Nephron progenitor cell (in vitro differentiated cells): ENCODE measurements at regions not wholly inside any gene's neighbourhood (a gene's known extent, or its start where the extent isn't known, plus 50 kb on each side); places are given as distances from the start of the nearest gene placed in this dataset.

Source experiments
- DNase-seq: peaks from one replicate; pipeline ENCODE4 v3.0.0; 2021
- H3K27ac Mint-ChIP-seq: 2 replicates; pipeline ENCODE4 v1.8.0; 2021; ENCODE audit warnings: mild to moderate bottlenecking, moderate library complexity, mixed read lengths
- H3K27me3 Mint-ChIP-seq: 2 replicates; pipeline ENCODE4 v1.8.0; 2021; ENCODE audit warnings: mild to moderate bottlenecking, low read depth, mixed read lengths; ENCODE audit not compliant: poor library complexity
- H3K36me3 Mint-ChIP-seq: 2 replicates; pipeline ENCODE4 v1.8.0; 2021; ENCODE audit warnings: low read depth, mixed read lengths
- H3K4me1 Mint-ChIP-seq: 2 replicates; pipeline ENCODE4 v1.8.0; 2021; ENCODE audit warnings: mixed read lengths
- H3K4me3 Mint-ChIP-seq: 2 replicates; pipeline ENCODE4 v1.8.0; 2021; ENCODE audit warnings: mild to moderate bottlenecking, moderate library complexity, mixed read lengths
- H3K9me3 Mint-ChIP-seq: 2 replicates; pipeline ENCODE4 v1.8.0; 2021; ENCODE audit warnings: mild to moderate bottlenecking, moderate library complexity, mixed read lengths
- CTCF ChIP-seq: fragments of 200-600 bp; sonication (generic); IDR thresholded peaks from 2 replicates; pipeline ENCODE4 v1.5.0; 2021; ENCODE audit warnings: antibody characterized with exemption

- Mint-ChIP-seq H3K27me3 (no peaks in the 10 kb centered on the region), H3K36me3 (no peaks in the 10 kb centered on the region), H3K9me3 (peaks cover 6% of the 10 kb centered on the region), H3K4me1 (peaks cover 3% of the 10 kb centered on the region), H3K4me3 (no peak overlapping the region), H3K27ac (no peak overlapping the region)
- no peak for DNase-seq
- TF ChIP-seq CTCF = no peak
Measured at GRCh38 chr7:91520645-91521044, 256.4 kb downstream of the FZD1 start.

GRCh38 chr7:91526404-91526803 is 262.2 kb downstream of the FZD1 start:
- H3K9me3 Mint-ChIP-seq = peaks cover 32% of the 10 kb centered on the region
- H3K36me3 Mint-ChIP-seq = no peaks in the 10 kb centered on the region
- H3K27ac Mint-ChIP-seq = no peak overlapping the region
- DNase-seq = no peak
- H3K4me1 Mint-ChIP-seq = no peaks in the 10 kb centered on the region
- TF ChIP-seq CTCF = no peak
- H3K4me3 Mint-ChIP-seq = no peak overlapping the region
- no peaks in the 10 kb centered on the region for H3K27me3 Mint-ChIP-seq

- peaks cover 42% of the 10 kb centered on the region for H3K9me3 Mint-ChIP-seq
- H3K27me3 Mint-ChIP-seq = no peaks in the 10 kb centered on the region
- no peak for DNase-seq
- no peaks in the 10 kb centered on the region for H3K36me3 Mint-ChIP-seq
- H3K27ac Mint-ChIP-seq = no peak overlapping the region
- no peaks in the 10 kb centered on the region for H3K4me1 Mint-ChIP-seq
- no peak for TF ChIP-seq CTCF
- H3K4me3 Mint-ChIP-seq = no peak overlapping the region
Measured at GRCh38 chr7:91527460-91527859, 263.2 kb downstream of the FZD1 start.

GRCh38 chr7:91533996-91534395 is 269.8 kb downstream of the FZD1 start:
- Mint-ChIP-seq H3K4me1 (no peaks in the 10 kb centered on the region), H3K4me3 (no peak overlapping the region), H3K9me3 (peaks cover 43% of the 10 kb centered on the region), H3K27me3 (peaks cover 3% of the 10 kb centered on the region), H3K27ac (no peak overlapping the region), H3K36me3 (no peaks in the 10 kb centered on the region)
- DNase-seq = no peak
- TF ChIP-seq CTCF = no peak

- H3K27ac Mint-ChIP-seq = no peak overlapping the region
- H3K27me3 Mint-ChIP-seq = peaks cover 3% of the 10 kb centered on the region
- no peaks in the 10 kb centered on the region for H3K36me3 Mint-ChIP-seq
- TF ChIP-seq CTCF = no peak
- DNase-seq = no peak
- peaks cover 9% of the 10 kb centered on the region for H3K9me3 Mint-ChIP-seq
- H3K4me1 Mint-ChIP-seq = no peaks in the 10 kb centered on the region
- H3K4me3 Mint-ChIP-seq = no peak overlapping the region
Measured at GRCh38 chr7:91537260-91538152, 273.3 kb downstream of the FZD1 start.

GRCh38 chr7:91541641-91542040 is 277.4 kb downstream of the FZD1 start:
- H3K27me3 Mint-ChIP-seq = peaks cover 3% of the 10 kb centered on the region
- DNase-seq = no peak
- no peak overlapping the region for H3K4me3 Mint-ChIP-seq
- H3K9me3 Mint-ChIP-seq = no peaks in the 10 kb centered on the region
- no peak overlapping the region for H3K27ac Mint-ChIP-seq
- H3K36me3 Mint-ChIP-seq = no peaks in the 10 kb centered on the region
- H3K4me1 Mint-ChIP-seq = no peaks in the 10 kb centered on the region
- no peak for TF ChIP-seq CTCF
